Chondrocyte (in vitro differentiated cells): ENCODE measurements at regions not wholly inside any gene's neighbourhood (a gene's known extent, or its start where the extent isn't known, plus 50 kb on each side); places are given as distances from the start of the nearest gene placed in this dataset.

Source experiments
- DNase-seq: peaks from one replicate; pipeline ENCODE4 v3.0.0; 2021; ENCODE audit warnings: mixed read lengths, low spot score
- H3K27ac Mint-ChIP-seq: one replicate; pipeline ENCODE4 v1.8.0; 2021; ENCODE audit warnings: mild to moderate bottlenecking, moderate library complexity, mixed read lengths; ENCODE audit not compliant: unreplicated experiment
- H3K27me3 Mint-ChIP-seq: 2 replicates; pipeline ENCODE4 v1.8.0; 2021; ENCODE audit warnings: low read depth, mixed read lengths
- H3K36me3 Mint-ChIP-seq: 2 replicates; pipeline ENCODE4 v1.8.0; 2021; ENCODE audit warnings: low read depth, mixed read lengths
- H3K4me1 Mint-ChIP-seq: 2 replicates; pipeline ENCODE4 v1.8.0; 2021; ENCODE audit warnings: low read depth, mild to moderate bottlenecking, mixed read lengths
- H3K4me3 Mint-ChIP-seq: one replicate; pipeline ENCODE4 v1.8.0; 2021; ENCODE audit warnings: mild to moderate bottlenecking, moderate library complexity, mixed read lengths; ENCODE audit not compliant: unreplicated experiment
- H3K9me3 Mint-ChIP-seq: 2 replicates; pipeline ENCODE4 v1.8.0; 2021; ENCODE audit warnings: low read depth, mixed read lengths
- CTCF ChIP-seq: fragments of 200-600 bp; sonication (generic); IDR thresholded peaks from 2 replicates; pipeline ENCODE4 v1.5.0; 2021; ENCODE audit warnings: antibody characterized with exemption, mild to moderate bottlenecking, moderate library complexity

DNA sequence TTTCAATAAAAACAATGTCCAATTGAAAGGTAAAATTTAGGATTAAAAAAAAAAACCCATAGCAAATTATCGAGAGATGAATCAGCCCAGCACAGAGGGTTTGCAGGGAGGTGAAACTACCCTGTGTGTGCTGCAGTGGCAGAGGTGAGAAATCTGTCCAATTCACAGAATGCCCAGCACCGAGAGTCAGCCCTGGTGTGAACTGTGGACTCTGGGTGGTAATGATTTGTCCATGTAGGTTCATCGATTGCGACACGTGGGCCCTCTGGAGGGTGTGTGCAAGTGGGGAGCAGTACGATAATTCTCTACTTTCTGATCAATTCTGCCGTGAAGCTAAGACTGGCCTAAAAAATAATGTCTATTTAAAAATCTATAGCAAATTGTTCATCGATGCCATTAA is 94.5 kb upstream of the PFKP start:
- Mint-ChIP-seq H3K27me3 (no peaks in the 10 kb centered on the region), H3K27ac (no peak overlapping the region), H3K4me3 (no peak overlapping the region), H3K36me3 (no peaks in the 10 kb centered on the region), H3K9me3 (no peaks in the 10 kb centered on the region), H3K4me1 (peaks cover 17% of the 10 kb centered on the region)
- DNase-seq, result no peak
- no peak for TF ChIP-seq CTCF

GRCh38 chr10:2972216-2972615 is 95.1 kb upstream of the PFKP start:
- no peak overlapping the region for H3K27ac Mint-ChIP-seq
- no peaks in the 10 kb centered on the region for H3K27me3 Mint-ChIP-seq
- no peaks in the 10 kb centered on the region for H3K36me3 Mint-ChIP-seq
- H3K9me3 Mint-ChIP-seq, result no peaks in the 10 kb centered on the region
- TF ChIP-seq CTCF, result no peak
- DNase-seq, result no peak
- H3K4me3 Mint-ChIP-seq, result no peak overlapping the region
- peaks cover 17% of the 10 kb centered on the region for H3K4me1 Mint-ChIP-seq

- Mint-ChIP-seq H3K27ac (no peak overlapping the region), H3K4me1 (peaks cover 17% of the 10 kb centered on the region), H3K36me3 (no peaks in the 10 kb centered on the region), H3K9me3 (no peaks in the 10 kb centered on the region), H3K4me3 (no peak overlapping the region), H3K27me3 (peaks cover 2% of the 10 kb centered on the region)
- no peak for TF ChIP-seq CTCF
- DNase-seq, result no peak
Measured at GRCh38 chr10:2970190-2970823, 97.0 kb upstream of the PFKP start.

DNA sequence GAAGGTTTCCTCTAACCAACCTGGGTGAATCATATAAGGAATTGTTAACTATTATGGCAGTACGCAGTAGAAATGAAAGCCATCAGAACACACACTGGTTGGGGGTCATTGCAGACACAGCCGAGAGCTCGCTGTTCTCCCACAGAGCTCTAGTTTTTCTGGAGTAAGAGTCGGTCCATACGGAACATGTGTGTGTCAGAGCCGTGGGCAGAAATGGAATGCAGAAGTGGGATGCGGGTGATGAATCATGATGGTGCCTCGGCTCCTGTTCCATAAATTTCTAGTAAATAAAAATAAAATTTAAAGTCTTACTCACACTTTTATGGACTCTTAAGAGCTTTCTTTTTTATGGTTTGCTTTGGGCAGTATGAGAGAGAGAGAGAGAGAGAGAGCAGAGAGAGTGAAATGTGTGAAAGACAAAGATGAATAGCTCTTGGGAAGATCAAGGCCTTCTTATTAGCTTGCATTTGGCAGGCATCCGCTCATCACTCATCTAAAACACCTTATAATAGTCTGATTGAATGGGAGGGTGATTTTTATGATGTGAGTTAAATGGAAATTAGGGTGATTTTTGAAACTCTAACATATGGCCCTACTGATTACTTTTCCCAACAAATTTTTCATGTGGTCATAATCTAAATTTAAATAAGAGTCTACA is 98.8 kb upstream of the PFKP start:
- H3K4me1 Mint-ChIP-seq, result peaks cover 17% of the 10 kb centered on the region
- no peak overlapping the region for H3K27ac Mint-ChIP-seq
- no peak for DNase-seq
- peaks cover 6% of the 10 kb centered on the region for H3K9me3 Mint-ChIP-seq
- peaks cover 7% of the 10 kb centered on the region for H3K27me3 Mint-ChIP-seq
- no peaks in the 10 kb centered on the region for H3K36me3 Mint-ChIP-seq
- H3K4me3 Mint-ChIP-seq, result no peak overlapping the region
- TF ChIP-seq CTCF, result no peak

DNA sequence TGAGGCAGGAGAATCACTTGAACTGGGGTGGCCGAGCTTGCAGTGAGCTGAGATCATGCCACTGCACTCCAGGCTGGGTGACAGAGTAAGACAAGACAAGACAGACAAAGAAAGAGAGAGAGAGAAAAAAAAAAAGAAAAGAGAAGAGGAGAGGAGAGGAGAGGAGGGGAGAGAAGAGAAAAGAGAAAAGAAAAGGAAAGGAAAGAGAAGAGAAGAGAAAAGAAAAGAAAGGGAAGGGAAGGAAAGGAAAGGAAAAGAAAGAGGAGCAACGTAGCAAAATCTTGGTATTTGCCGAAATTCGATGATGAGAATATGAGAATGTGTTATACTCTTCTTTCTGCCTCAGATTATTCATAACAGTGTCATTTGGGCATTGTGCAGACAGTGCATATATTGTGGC is 101.2 kb upstream of the PFKP start:
- Mint-ChIP-seq H3K27me3 (peaks cover 7% of the 10 kb centered on the region), H3K36me3 (no peaks in the 10 kb centered on the region), H3K4me3 (no peak overlapping the region), H3K9me3 (peaks cover 6% of the 10 kb centered on the region), H3K27ac (no peak overlapping the region), H3K4me1 (peaks cover 10% of the 10 kb centered on the region)
- TF ChIP-seq CTCF, result no peak
- DNase-seq, result no peak
